ENCODE measurements at regions not wholly inside any gene's neighbourhood (a gene's known extent, or its start where the extent isn't known, plus 50 kb on each side); places are given as distances from the start of the nearest gene placed in this dataset.

DNA sequence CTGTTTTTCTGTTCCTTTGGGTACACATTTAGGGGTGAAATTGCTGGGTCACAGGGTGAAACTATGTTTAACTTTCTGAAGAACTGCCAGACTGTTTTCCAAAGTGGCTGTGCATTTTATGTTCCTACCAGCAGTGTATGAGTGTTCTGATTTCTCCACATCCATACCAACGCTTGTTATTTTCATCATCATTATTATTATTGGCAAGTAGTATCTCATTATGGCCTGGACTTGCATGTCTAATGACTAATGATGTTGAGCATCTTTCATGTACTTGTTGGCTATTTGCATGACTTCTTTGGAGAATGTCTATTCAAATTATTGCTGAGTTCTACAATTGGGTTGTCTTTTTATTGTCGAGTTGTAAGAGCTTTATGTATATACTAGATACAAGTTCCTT lies 321.8 kb upstream of the HTR2A start:
- H3K9me3 ChIP-seq (ENCODE audit: low read length), result no peaks in the 10 kb centered on the region
- POLR2A ChIA-PET, result no interaction called here
- no peaks in the 10 kb centered on the region for H4K20me1 ChIP-seq (ENCODE audit: insufficient read depth, low read length)
- no peak overlapping the region for H3K27ac ChIP-seq (ENCODE audit: extremely low read length, insufficient read depth, low read length)
- BruUV-seq (replicated peaks), result no TSS peak
- intact Hi-C loops (cut with micrococcal nuclease; ENCODE audit: unreplicated experiment), result no loop called here
- 0 out of 2 replicates have a peak, but pooled peaks cover 11% of the 10 kb centered on the region for H3K4me1 ChIP-seq (ENCODE audit: insufficient read depth, low read length)
- CTCF ChIA-PET (ENCODE audit: low intra/inter-chr PET ratio, low total read pairs), result no interaction called here
- ATAC-seq, result no peak
- H3K27me3 ChIP-seq (ENCODE audit: control insufficient read depth in 1 of 2, insufficient read depth in 2 of 2, low read length in 2 of 2), result no peaks in the 10 kb centered on the region
- no peak for TF ChIP-seq HHEX (CRISPR knock-in tag; IDR thresholded peaks at IDR 0.05)
- no peak for TF ChIP-seq TAF15 (IDR thresholded peaks at IDR 0.05; ENCODE audit: low read depth, low read length, poor library complexity, severe bottlenecking)
- TF ChIP-seq, protein P1, sequence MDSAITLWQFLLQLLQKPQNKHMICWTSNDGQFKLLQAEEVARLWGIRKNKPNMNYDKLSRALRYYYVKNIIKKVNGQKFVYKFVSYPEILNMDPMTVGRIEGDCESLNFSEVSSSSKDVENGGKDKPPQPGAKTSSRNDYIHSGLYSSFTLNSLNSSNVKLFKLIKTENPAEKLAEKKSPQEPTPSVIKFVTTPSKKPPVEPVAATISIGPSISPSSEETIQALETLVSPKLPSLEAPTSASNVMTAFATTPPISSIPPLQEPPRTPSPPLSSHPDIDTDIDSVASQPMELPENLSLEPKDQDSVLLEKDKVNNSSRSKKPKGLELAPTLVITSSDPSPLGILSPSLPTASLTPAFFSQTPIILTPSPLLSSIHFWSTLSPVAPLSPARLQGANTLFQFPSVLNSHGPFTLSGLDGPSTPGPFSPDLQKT (CRISPR knock-in tag; IDR thresholded peaks at IDR 0.05; ENCODE audit: borderline replicate concordance), result no peak
- no peak for TF ChIP-seq SIX4 (CRISPR knock-in tag; IDR thresholded peaks at IDR 0.05)
- TF ChIP-seq SP5 (CRISPR knock-in tag; IDR thresholded peaks at IDR 0.05; ENCODE audit: borderline replicate concordance, low read depth), result no peak
- TF ChIP-seq ZNF207 (IDR thresholded peaks at IDR 0.05; ENCODE audit: borderline replicate concordance), result no peak
- no peak for TF ChIP-seq YEATS4 (CRISPR knock-in tag; IDR thresholded peaks at IDR 0.05; ENCODE audit: borderline replicate concordance)
- TF ChIP-seq RFX5 (IDR thresholded peaks at IDR 0.05; ENCODE audit: low read depth, low read length), result no peak
- no peak for TF ChIP-seq ZNF20 (CRISPR knock-in tag; IDR thresholded peaks at IDR 0.05)
- TF ChIP-seq NAIF1 (CRISPR knock-in tag; IDR thresholded peaks at IDR 0.05; ENCODE audit: borderline replicate concordance), result no peak
- TF ChIP-seq BORCS8-MEF2B (CRISPR knock-in tag; IDR thresholded peaks at IDR 0.05), result no peak
- no peak for TF ChIP-seq SUZ12 (IDR thresholded peaks at IDR 0.05; ENCODE audit: low read depth, low read length)
- no peak for TF ChIP-seq ZNF10 (CRISPR knock-in tag; IDR thresholded peaks at IDR 0.05; ENCODE audit: borderline replicate concordance, low read depth)
- no peak for TF ChIP-seq RBFOX2 (IDR thresholded peaks at IDR 0.05; ENCODE audit: low read depth, low read length)
- WGBS (ENCODE audit: low lambda C conversion rate), result 2% methylated on average over 2 of the region's 2 CpGs
- no peak for FAIRE-seq
- no peak overlapping the region for H3K4me3 ChIP-seq (replicated peaks in 1 of 3; ENCODE audit: insufficient read depth in 1 of 3, low read depth in 2 of 3, low read length in 3 of 3)
- no peak overlapping the region for H3K4me2 ChIP-seq (ENCODE audit: low read depth, low read length)
- no peaks in the 10 kb centered on the region for H3K36me3 ChIP-seq (replicated peaks in 1 of 2; ENCODE audit: control insufficient read depth in 1 of 2, insufficient read depth in 2 of 2, low read length in 2 of 2)
- no peak overlapping the region for H3K9ac ChIP-seq (ENCODE audit: insufficient read depth, low read depth, low read length)
- H3K79me2 ChIP-seq (ENCODE audit: insufficient read depth, low read length), result no peaks in the 10 kb centered on the region
- no peak overlapping the region for H2AFZ ChIP-seq (ENCODE audit: low read length)
- DNase-seq (ENCODE audit: low spot score), result no peak
- in situ Hi-C loops (cut with HindIII; ENCODE audit: extremely low pct_ligation_motif_present, low pct_unique_long_range_greater_than_20kb), result no loop called here

Measured in HepG2 (cell line).